Ureter (tissue), 1 donor: ENCODE measurements at regions not wholly inside any gene's neighbourhood (a gene's known extent, or its start where the extent isn't known, plus 50 kb on each side); places are given as distances from the start of the nearest gene placed in this dataset.
"Not testable (repeated sequence)": the region's sequence is repeated elsewhere in the genome, so short reads cannot be mapped to it uniquely, and the experiment has no call there.

Source experiments
- DNase-seq: peaks from one replicate; pipeline ENCODE4 v3.0.0-alpha.2; 2020; ENCODE audit warnings: low spot score
- donor health status: DM: yes; HTN: yes; CAD: no.

DNA sequence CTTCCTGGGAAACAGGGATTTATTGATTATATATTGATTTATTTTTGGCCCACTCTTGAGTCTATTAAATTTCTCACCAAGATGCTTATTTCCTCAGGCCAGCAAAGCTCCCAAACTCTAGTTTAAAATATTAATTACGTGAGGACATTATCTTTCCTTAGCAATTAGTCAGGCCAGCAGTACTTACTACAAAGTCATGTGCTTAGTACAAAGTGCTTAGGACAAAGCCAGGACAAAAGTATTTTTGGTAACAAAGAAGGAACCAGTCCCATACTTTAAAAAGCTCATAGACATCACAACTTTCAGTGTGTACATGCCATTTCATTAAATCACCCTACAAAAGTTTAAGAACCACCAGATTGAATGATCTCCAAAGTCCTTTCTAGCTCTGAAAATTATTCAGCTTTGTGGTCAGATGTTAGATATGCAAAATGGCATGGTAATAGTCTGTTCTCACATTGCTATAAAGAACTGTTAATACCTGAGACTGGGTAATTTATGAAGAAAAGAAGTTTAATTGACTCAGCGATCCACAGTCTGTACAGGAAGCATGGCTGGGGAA, 94.7 kb upstream of the PWP1 start:
- no peak for DNase-seq

DNA sequence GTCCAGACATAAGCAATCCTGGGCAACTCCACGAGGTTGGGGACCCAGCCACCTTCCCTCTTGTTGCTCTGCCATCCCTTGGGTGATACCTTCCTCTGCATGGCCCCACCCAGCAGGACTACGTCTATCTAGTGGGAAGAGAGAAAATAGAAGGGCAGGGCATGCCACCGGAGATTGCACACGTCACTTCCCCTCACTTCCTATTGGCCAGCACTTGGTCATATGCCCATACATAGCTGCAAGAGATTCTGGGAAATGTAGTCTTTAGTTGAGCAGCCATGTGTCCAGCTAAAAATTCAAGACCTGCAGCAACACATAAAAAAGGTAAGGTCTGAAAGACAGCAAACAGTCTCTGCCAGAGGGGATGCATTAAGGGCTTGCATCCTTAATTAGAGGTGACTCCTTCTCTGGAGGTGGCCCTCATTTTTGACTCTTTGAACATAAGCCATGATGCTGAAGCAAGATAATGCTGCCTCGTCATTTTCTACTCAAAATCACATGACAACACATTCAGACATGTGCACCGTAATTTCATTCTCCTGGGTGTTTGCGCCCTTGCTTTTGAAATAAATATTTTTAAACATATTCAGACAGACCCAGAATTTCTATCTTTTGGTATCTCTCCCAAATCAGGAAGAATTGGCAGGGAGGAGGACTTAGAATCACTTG, 91.8 kb upstream of the PWP1 start:
- no peak for DNase-seq

GRCh38 chr12:107594995-107595394, 90.6 kb upstream of the PWP1 start:
- no peak for DNase-seq

GRCh38 chr12:107597695-107598410, 87.7 kb upstream of the PWP1 start:
- no peak for DNase-seq

DNA sequence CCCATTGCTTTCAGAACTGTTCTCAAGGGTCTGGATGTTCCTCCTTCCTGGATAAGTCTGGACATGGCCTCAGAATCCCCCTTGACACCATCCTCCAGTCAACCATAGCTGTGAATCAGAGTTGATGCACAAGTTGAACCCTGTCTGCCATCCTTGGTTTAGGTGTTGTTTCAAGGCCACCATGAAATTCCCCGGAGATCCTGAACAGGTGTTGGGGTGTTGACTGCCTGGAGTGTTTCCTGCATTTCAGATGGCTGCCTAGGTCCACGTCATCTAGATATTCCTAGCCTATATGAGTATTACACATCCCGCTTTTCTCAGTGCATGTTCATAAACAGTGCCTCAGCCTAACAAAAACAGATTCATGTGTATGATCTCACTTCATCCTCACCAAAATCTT, 86.7 kb upstream of the PWP1 start:
- no peak for DNase-seq

DNA sequence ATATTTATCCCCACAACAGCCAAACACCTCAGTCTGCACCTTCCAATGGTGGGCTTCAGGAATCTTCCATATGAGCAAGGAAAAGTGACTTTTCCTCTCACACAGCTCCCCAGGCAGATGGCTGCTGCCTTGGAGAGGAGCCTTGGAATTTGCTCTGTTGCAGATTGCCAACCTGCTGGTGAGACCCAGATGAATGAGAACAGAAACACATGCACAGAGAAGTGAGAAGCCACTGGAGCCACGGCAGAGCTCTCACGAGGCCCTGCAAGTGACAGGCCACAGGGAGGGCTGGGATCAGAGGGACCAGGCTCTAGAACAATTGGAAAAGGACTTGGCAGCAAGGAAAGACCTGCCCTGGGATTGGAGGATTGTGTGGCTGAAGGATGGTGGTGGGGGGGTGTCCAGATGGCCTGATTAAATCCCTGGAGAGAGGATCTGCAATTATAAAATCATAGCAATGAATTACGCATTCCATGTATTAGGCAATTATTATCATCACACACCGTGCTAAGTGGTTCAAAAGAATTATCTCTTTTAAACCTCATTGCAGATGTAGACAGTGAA, 84.9 kb upstream of the PWP1 start:
- DNase-seq: no peak

GRCh38 chr12:107602446-107602845, 83.2 kb upstream of the PWP1 start:
- DNase-seq: no peak

GRCh38 chr12:107605293-107605692, 80.3 kb upstream of the PWP1 start:
- DNase-seq: no peak

DNA sequence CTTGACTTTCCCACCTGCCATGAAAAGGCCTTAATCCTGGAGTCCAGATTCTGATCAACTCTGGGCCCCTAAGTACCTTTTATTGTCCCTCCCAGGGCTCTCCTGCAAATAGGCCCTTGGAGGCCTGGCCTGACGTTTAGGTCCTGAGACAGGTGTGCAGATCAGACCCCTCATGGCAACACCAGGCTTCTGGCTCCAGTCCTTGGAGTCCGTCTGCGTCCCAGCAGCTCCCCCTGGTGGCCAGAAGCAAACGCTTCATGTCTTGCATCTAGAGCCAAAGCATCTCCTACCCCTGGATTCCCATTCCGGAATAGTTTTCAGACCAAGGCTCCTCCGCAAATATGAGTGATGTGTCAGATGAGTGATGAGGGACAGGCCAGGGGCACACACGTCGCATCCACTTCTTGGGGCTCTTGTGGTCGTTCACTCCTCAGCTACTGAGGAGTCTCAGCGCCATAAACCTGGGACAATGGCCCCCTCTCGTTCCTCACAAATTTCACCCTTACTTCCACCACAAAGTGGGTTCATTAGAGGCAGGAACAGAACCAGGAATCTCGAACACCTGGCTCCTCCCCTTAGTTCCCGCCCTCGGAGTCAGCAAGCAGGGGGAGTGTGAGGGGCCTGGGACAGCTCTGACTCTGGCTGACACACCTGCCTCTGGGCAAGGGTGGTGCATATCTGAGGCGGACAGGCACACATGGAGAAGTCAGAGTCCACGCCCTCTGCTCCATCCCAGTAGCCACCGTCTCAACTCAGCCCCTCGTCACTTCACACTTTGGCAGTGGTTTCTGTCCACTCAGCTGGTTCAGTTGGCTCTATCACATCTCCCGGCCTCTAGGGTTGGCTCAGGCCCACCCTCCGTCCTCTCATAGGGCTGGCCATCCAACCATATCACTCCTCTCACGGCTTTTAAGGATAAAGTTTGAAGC, 77.9 kb upstream of the PWP1 start:
- peak; percentile 79 for DNase-seq

- DNase-seq: not testable (repeated sequence)
Observed at GRCh38 chr12:107608779-107609178, 76.8 kb upstream of the PWP1 start.

DNA sequence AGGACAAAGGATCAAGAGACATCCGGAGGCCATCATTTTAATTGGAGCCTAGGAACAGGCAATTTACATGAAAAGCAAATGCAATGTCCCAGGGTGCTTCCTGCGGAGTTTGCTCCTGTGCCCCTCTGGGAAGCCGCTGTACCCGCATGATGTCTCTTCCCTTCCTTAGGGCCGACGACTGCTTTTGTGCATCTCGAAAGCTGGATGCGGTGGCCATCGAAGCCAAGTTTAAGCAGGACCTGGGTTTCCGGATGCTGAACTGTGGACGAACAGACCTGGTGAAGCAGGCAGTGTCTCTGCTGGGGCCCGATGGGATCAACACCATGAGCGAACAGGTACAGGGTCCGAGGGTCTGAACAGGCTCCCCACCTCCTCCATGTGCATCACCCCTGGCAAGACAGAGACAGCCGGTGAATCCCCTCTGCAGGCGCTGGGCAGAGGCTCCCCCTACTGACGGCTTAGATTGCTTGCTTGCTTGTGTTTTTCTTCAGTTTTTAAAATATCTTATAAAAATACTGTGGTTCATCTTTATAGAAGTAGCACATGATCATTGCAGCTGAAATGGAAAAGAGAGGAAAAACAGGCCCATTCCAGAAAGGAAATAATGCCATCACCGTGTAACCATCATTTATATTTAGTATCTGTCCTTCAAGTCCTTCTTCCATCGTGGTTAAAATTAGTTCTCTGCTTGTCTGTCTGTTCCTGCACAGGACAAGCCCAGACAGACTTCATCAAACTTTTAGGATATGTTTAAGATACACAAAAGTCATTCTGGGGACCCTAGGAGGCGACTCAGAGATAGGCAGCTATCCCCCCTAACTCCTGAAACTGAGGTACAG, 75.4 kb upstream of the PWP1 start:
- DNase-seq: no peak

DNA sequence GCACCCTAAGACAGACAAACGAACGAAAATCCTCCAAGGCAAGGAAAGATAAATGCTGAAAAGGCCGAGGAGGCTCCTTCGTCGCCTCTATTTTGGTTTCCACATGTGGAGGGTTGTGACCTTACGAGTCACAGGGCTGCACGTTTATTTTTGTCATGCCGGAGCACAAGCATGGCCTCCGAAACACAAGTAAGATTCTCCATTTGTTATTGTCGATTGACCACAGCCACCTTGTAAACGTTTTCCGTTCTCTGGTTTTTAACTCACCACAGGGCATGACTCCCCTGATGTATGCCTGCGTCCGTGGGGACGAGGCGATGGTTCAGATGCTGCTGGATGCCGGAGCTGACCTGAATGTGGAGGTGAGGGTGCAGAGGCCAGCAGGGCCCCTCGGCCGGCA, 73.1 kb upstream of the PWP1 start:
- no peak for DNase-seq

DNA sequence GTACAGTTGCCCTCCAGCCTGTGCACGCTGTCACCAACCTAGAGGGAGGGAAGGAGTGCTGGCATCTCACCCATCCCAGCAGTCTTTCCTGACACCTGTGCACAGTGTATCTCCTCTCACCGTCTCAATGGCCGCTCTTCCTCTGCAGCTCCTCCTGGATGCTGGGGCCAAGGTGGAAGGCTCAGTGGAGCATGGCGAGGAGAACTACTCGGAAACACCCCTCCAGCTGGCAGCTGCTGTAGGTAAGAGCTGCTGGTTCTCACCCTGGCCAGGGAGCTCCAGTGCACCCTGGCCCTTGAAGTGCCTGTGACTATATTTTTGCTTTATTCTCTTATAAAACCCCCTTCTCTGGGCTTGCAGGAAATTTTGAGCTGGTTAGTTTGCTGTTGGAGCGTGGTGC, 68.7 kb upstream of the PWP1 start:
- no peak for DNase-seq

GRCh38 chr12:107618106-107618505, 67.5 kb upstream of the PWP1 start:
- DNase-seq: no peak

- no peak for DNase-seq
Observed at GRCh38 chr12:107619831-107620230, 65.8 kb upstream of the PWP1 start.

DNA sequence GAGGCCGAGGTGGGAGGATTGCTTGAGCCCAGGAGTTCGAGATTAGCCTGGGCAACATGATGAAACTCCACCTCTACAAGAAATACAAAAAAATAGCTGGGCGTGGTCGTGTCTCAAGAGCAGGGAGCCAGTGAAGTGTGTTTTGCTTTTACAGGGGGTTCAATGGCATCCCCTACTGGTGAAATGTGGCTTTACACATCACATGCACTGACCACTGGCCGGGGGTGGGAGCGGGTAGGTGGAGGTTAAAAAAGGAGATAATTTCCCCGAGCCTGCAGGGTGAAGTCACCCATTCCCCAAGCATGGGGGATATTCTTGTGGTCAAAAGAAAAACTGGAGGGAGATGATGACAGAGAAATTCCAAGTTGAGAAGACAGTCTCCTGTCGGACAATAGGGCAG, 63.6 kb upstream of the PWP1 start:
- DNase-seq: no peak

DNA sequence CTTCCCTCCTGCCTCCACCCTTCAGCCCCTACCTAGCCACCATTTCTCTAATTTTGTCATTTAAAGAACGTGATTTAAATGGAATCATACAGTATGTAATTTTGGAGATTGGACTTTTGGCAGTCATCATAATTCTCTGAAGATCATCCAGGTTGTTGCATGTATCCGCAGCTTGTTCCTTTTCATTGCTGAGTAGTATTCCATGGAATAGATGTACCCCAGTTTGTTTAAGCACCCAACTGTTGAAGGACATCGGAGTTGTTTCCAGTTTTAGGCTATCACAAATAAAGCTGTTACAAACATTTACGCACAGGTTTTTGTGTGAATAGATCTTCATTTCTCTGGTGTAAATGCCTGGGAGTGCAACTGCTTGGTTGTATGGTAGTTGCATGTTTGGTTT, 61.1 kb upstream of the PWP1 start:
- DNase-seq: no peak

DNA sequence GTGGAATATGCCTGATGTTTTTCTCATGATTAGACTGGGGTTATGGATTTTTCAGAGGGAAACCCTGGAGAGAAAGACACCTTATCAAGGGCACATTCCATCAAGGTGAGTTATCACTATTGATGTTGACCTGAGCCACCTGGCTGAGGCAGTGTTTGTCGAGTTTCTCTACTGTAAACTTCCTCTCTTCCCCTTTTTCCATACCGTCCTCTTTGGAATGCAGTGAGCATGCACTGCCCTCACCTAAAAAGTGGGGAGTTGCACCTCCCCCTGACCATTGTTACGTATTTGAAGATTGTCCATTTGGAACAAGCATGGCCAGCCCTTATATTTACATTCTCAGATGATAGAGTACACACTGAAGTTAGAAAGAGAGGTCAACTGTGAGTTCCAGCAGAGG, 53.9 kb upstream of the PWP1 start:
- no peak for DNase-seq

- no peak for DNase-seq
Observed at GRCh38 chr12:107632246-107632645, 53.4 kb upstream of the PWP1 start.

DNA sequence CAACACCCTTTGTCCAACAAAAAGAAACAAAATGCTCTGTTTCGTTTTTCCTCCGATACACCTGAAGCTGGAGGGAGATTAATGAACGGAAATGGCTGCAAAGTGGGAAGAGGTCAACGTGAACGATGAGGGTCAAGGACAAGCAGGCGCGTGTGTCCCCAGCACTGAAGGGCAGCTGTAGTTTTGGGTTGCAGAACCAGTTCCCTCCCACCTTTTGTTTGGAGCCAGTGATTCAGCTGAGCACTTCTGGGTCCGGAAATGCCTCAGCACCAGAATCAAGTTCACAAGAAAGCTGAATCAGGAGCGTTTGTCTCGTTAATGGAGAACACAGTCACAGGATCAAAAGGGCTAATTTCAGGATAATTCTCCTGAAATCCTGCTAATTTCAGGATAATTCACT, 51.1 kb upstream of the PWP1 start:
- DNase-seq: no peak

GRCh38 chr12:107635139-107635538, 50.5 kb upstream of the PWP1 start:
- DNase-seq: no peak
